Mesenchymal stem cell (in vitro differentiated cells and primary cell): ENCODE measurements at regions not wholly inside any gene's neighbourhood (a gene's known extent, or its start where the extent isn't known, plus 50 kb on each side); places are given as distances from the start of the nearest gene placed in this dataset.

Experiments used
- DNase-seq: peaks from one replicate; pipeline ENCODE4 v3.0.0-alpha.2; 2013
- H2AFZ ChIP-seq: one replicate; pipeline ENCODE4 v1.6.1; 2013; ENCODE audit warnings: low read depth, mild to moderate bottlenecking, control low read depth, inconsistent platforms, low read length, moderate library complexity
- H2AK5ac ChIP-seq: 2 replicates; pipeline ENCODE4 v1.6.1; 2013; ENCODE audit warnings: low read length, moderate library complexity, mild to moderate bottlenecking, inconsistent platforms; ENCODE audit not compliant: severe bottlenecking
- H2BK120ac ChIP-seq: one replicate; pipeline ENCODE4 v1.6.1; 2013; ENCODE audit warnings: low read depth, mild to moderate bottlenecking, inconsistent platforms, low read length, moderate library complexity
- H2BK12ac ChIP-seq, 2 experiments: one replicate each; pipeline ENCODE4 v1.6.1; 2013; ENCODE audit warnings: inconsistent platforms in 2 of 2, low read length in 2 of 2, mild to moderate bottlenecking in 2 of 2, moderate library complexity in 2 of 2, control low read depth in 1 of 2
- H2BK15ac ChIP-seq: one replicate; pipeline ENCODE4 v1.6.1; 2013; ENCODE audit warnings: mild to moderate bottlenecking, low read depth, inconsistent platforms; ENCODE audit not compliant: poor library complexity, severe bottlenecking
- H2BK5ac ChIP-seq: 2 replicates; pipeline ENCODE4 v1.6.1; 2013; ENCODE audit warnings: low read depth, mild to moderate bottlenecking, low read length, control low read depth, inconsistent platforms; ENCODE audit not compliant: poor library complexity, severe bottlenecking
- H3K14ac ChIP-seq, 2 experiments: one replicate each; pipeline ENCODE4 v1.6.1; 2013; ENCODE audit warnings: inconsistent platforms in 2 of 2, low read length in 2 of 2, control low read depth in 1 of 2, mild to moderate bottlenecking in 1 of 2, moderate library complexity in 1 of 2
- H3K18ac ChIP-seq, 2 experiments: one replicate each; pipeline ENCODE4 v1.6.1; 2013; ENCODE audit warnings: inconsistent platforms in 2 of 2, low read length in 2 of 2, control low read depth in 1 of 2, low read depth in 1 of 2, mild to moderate bottlenecking in 1 of 2
- H3K23ac ChIP-seq, 2 experiments: one replicate each; pipeline ENCODE4 v1.6.1; 2013; ENCODE audit warnings: inconsistent platforms in 2 of 2, low read length in 2 of 2, mild to moderate bottlenecking in 2 of 2, moderate library complexity in 2 of 2, control low read depth in 1 of 2
- H3K27ac ChIP-seq: 2 replicates; pipeline ENCODE4 v1.5.1; 2013; ENCODE audit warnings: mild to moderate bottlenecking, moderate library complexity, low read length, control low read depth, inconsistent platforms; ENCODE audit not compliant: poor library complexity, severe bottlenecking
- H3K27me3 ChIP-seq, 2 experiments: 2 replicates each; pipeline versions ENCODE4 v1.6.1 to v1.7.0; 2013; ENCODE audit warnings: low read length in 2 of 2, mild to moderate bottlenecking in 2 of 2, moderate library complexity in 2 of 2, control low read depth in 1 of 2, inconsistent platforms in 1 of 2; ENCODE audit not compliant: control insufficient read depth in 1 of 2, insufficient read depth in 1 of 2
- H3K36me3 ChIP-seq, 2 experiments: 2 replicates each; pipeline versions ENCODE4 v1.6.1 to v1.7.0; 2013; ENCODE audit warnings: low read length in 2 of 2, control low read depth in 1 of 2, inconsistent platforms in 1 of 2, low read depth in 1 of 2, mild to moderate bottlenecking in 1 of 2; ENCODE audit not compliant: insufficient read depth in 2 of 2, control insufficient read depth in 1 of 2
- H3K4ac ChIP-seq, 2 experiments: one replicate each; pipeline ENCODE4 v1.6.1; 2013; ENCODE audit warnings: inconsistent platforms in 2 of 2, low read length in 2 of 2, mild to moderate bottlenecking in 2 of 2, moderate library complexity in 2 of 2, control low read depth in 1 of 2, low read depth in 1 of 2
- H3K4me1 ChIP-seq: 2 replicates; pipeline ENCODE4 v1.6.1; 2013; ENCODE audit warnings: low read depth, low read length, control low read depth; ENCODE audit not compliant: control insufficient read depth, insufficient read depth
- H3K4me2 ChIP-seq: 2 replicates; pipeline ENCODE4 v1.6.1; 2013; ENCODE audit warnings: low read length, mild to moderate bottlenecking, inconsistent platforms; ENCODE audit not compliant: poor library complexity, severe bottlenecking
- H3K4me3 ChIP-seq, 2 experiments: 2 replicates each; pipeline versions ENCODE4 v1.5.1 to v1.7.0; 2013; ENCODE audit warnings: low read length in 2 of 2, mild to moderate bottlenecking in 2 of 2, control low read depth in 1 of 2, low read depth in 1 of 2; ENCODE audit not compliant: insufficient read depth in 1 of 2
- H3K79me1 ChIP-seq: replicated peaks from 2 replicates; pipeline ENCODE4 v1.6.1; 2013; ENCODE audit warnings: mild to moderate bottlenecking, control low read depth, low read length, inconsistent platforms; ENCODE audit not compliant: poor library complexity, severe bottlenecking
- H3K9ac ChIP-seq: 2 replicates; pipeline ENCODE4 v1.7.0; 2013; ENCODE audit warnings: mild to moderate bottlenecking, low read length, moderate library complexity
- H3K9me3 ChIP-seq: 2 replicates; pipeline ENCODE4 v1.7.0; 2013; ENCODE audit warnings: mild to moderate bottlenecking, low read length; ENCODE audit not compliant: control insufficient read depth
- H4K8ac ChIP-seq: one replicate; pipeline ENCODE4 v1.6.1; 2013; ENCODE audit warnings: inconsistent platforms, mild to moderate bottlenecking, low read length, moderate library complexity
- H4K91ac ChIP-seq: one replicate; pipeline ENCODE4 v1.6.1; 2013; ENCODE audit warnings: mild to moderate bottlenecking, low read length, inconsistent platforms
- WGBS: methylation state at CpG from one replicate; pipeline ENCODE4 v1.1.7; 2013; ENCODE audit warnings: mixed read lengths; 5-methylcytosine and 5-hydroxymethylcytosine counted together

DNA sequence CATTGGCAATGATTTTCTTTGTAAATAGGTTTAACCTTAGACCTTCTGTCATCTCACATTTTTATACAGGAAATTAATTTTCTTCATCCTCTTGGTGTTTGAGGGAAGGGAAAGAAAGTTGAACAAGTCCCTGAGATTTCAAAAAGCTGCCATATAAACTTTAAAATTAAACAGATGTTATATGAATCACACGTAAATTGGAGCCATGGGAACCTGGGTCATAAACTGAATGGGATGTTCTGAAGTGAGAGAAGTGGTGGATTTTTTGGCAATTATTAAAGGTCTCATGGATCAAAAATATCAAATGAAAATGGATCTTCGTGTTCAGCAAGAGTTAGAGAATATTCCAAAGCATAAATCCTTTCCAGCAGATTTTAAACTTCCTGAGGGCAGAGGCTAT is 242.2 kb downstream of the DMRT2 start:
- Histone ChIP-seq H3K36me3 (no peaks in the 10 kb centered on the region), H3K14ac (no peak overlapping the region), H2BK12ac (no peak overlapping the region), H3K4ac (no peak overlapping the region), H2BK5ac (no peak overlapping the region), H3K9ac (no peak overlapping the region), H2AK5ac (no peak overlapping the region), H3K4me2 (no peak overlapping the region), H3K79me1 (no peaks in the 10 kb centered on the region), H4K91ac (no peak overlapping the region), H4K8ac (no peak overlapping the region), H3K4me3 (no peak overlapping the region), H2BK15ac (no peak overlapping the region), H2AFZ (no peak overlapping the region), H3K27me3 (no peaks in the 10 kb centered on the region), H3K23ac (no peak overlapping the region), H3K18ac (no peak overlapping the region), H3K4me1 (no peaks in the 10 kb centered on the region), H3K9me3 (no peaks in the 10 kb centered on the region), H2BK120ac (no peak overlapping the region), H3K27ac (no peak overlapping the region)
- no peak for DNase-seq
- 13% methylated on average over 2 of the region's 2 CpGs for WGBS

DNA sequence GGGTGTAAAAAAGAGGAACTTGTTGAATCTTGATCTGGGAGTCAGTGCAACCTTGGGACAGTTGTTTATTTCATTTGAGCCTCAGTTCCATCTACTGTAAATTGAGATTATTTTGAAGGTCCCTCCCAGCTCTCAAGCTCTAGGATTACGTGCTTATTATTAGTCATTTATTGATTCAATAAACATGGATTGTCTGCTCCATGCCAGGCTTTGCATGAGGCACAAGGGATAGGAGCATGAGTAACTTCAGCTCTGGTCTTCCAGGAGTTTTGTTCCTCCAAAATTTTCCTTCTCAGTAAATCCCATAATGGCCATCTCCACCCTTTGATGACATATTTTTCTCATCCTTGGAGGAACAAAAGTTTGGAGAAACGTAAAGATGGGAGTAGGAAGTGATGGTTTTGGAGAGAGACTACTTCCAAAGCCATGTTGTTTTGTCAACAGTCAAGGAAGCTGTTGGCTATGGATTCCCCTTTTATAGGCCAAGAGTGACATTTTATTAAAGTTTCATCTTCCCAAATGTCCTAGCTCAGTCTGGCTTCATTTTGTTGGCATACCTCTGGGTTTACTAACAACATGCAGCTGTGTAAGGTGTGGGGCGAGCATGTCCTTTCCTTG is 244.6 kb downstream of the DMRT2 start:
- H3K9ac ChIP-seq = no peak overlapping the region
- no peak overlapping the region for H3K4me3 ChIP-seq
- no peak overlapping the region for H2AK5ac ChIP-seq
- no peaks in the 10 kb centered on the region for H3K27me3 ChIP-seq
- H2BK120ac ChIP-seq = no peak overlapping the region
- H3K23ac ChIP-seq = no peak overlapping the region
- H3K18ac ChIP-seq = no peak overlapping the region
- no peak overlapping the region for H3K14ac ChIP-seq
- no peaks in the 10 kb centered on the region for H3K79me1 ChIP-seq
- no peaks in the 10 kb centered on the region for H3K9me3 ChIP-seq
- no peak overlapping the region for H2BK12ac ChIP-seq
- DNase-seq = no peak
- no peaks in the 10 kb centered on the region for H3K4me1 ChIP-seq
- H3K4ac ChIP-seq = no peak overlapping the region
- no peaks in the 10 kb centered on the region for H3K36me3 ChIP-seq
- no peak overlapping the region for H2BK15ac ChIP-seq
- no peak overlapping the region for H3K27ac ChIP-seq
- no peak overlapping the region for H2AFZ ChIP-seq
- H4K91ac ChIP-seq = no peak overlapping the region
- no peak overlapping the region for H2BK5ac ChIP-seq
- 17% methylated on average over 2 of the region's 3 CpGs for WGBS
- no peak overlapping the region for H3K4me2 ChIP-seq
- no peak overlapping the region for H4K8ac ChIP-seq

- H3K9me3 ChIP-seq = no peaks in the 10 kb centered on the region
- H2BK12ac ChIP-seq = no peak overlapping the region
- H4K91ac ChIP-seq = no peak overlapping the region
- no peak overlapping the region for H4K8ac ChIP-seq
- H2BK5ac ChIP-seq = no peak overlapping the region
- no peak overlapping the region for H2AFZ ChIP-seq
- no peak overlapping the region for H3K9ac ChIP-seq
- DNase-seq = no peak
- no peak overlapping the region for H3K14ac ChIP-seq
- H3K4ac ChIP-seq = no peak overlapping the region
- H2BK120ac ChIP-seq = no peak overlapping the region
- H3K23ac ChIP-seq = no peak overlapping the region
- no peak overlapping the region for H2BK15ac ChIP-seq
- WGBS = 56% methylated on average over 1 of the region's 1 CpG
- no peak overlapping the region for H3K4me2 ChIP-seq
- H3K27me3 ChIP-seq = no peaks in the 10 kb centered on the region
- H3K36me3 ChIP-seq = no peaks in the 10 kb centered on the region
- no peak overlapping the region for H3K27ac ChIP-seq
- H3K4me3 ChIP-seq = no peak overlapping the region
- H3K18ac ChIP-seq = no peak overlapping the region
- no peak overlapping the region for H2AK5ac ChIP-seq
- no peaks in the 10 kb centered on the region for H3K4me1 ChIP-seq
- H3K79me1 ChIP-seq = no peaks in the 10 kb centered on the region
Observed at GRCh38 chr9:1296331-1296730, 246.2 kb downstream of the DMRT2 start.

GRCh38 chr9:1298046-1298445 is 247.9 kb downstream of the DMRT2 start:
- no peak overlapping the region for H2BK12ac ChIP-seq
- no peaks in the 10 kb centered on the region for H3K4me1 ChIP-seq
- no peak overlapping the region for H4K91ac ChIP-seq
- no peak overlapping the region for H2BK120ac ChIP-seq
- no peak overlapping the region for H3K18ac ChIP-seq
- no peak overlapping the region for H3K9ac ChIP-seq
- H3K4me2 ChIP-seq = no peak overlapping the region
- no peak overlapping the region for H3K14ac ChIP-seq
- H3K23ac ChIP-seq = no peak overlapping the region
- H2BK5ac ChIP-seq = no peak overlapping the region
- WGBS = 18% methylated on average over 2 of the region's 2 CpGs
- no peaks in the 10 kb centered on the region for H3K27me3 ChIP-seq
- H3K79me1 ChIP-seq = no peaks in the 10 kb centered on the region
- no peak overlapping the region for H2BK15ac ChIP-seq
- no peak overlapping the region for H2AK5ac ChIP-seq
- no peak overlapping the region for H3K27ac ChIP-seq
- DNase-seq = no peak
- no peak overlapping the region for H3K4ac ChIP-seq
- no peaks in the 10 kb centered on the region for H3K36me3 ChIP-seq
- no peaks in the 10 kb centered on the region for H3K9me3 ChIP-seq
- no peak overlapping the region for H3K4me3 ChIP-seq
- H4K8ac ChIP-seq = no peak overlapping the region
- no peak overlapping the region for H2AFZ ChIP-seq
